Gastrocnemius medialis (tissue), 4 donors: ENCODE measurements at regions not wholly inside any gene's neighbourhood (a gene's known extent, or its start where the extent isn't known, plus 50 kb on each side); places are given as distances from the start of the nearest gene placed in this dataset.

Experiments
- ATAC-seq, 2 donors: fragments of 150-250 bp; one replicate each; pipeline ENCODE4 v1.9.1; 2016
- DNase-seq, 2 donors: peaks; one replicate each; pipeline ENCODE4 v3.0.0-alpha.2; 2019
- H3K27ac ChIP-seq, 4 donors: fragments of 200-600 bp; sonication (generic); 1 replicate in 1 of 4; 2 replicates in 3 of 4; pipeline ENCODE4 v1.5.1; 2016 to 2018; ENCODE audit warnings: mild to moderate bottlenecking in 2 of 4, moderate library complexity in 1 of 4
- H3K27me3 ChIP-seq, 3 donors: fragments of 200-600 bp; sonication (generic) in 2 of 3; 1 replicate in 1 of 3; 2 replicates in 2 of 3; pipeline versions ENCODE4 v1.5.1 to v1.6.0; 2016 to 2019; ENCODE audit warnings: mild to moderate bottlenecking in 1 of 3, moderate library complexity in 1 of 3
- H3K36me3 ChIP-seq, 2 donors: fragments of 200-600 bp; sonication (generic) in 1 of 2; one replicate each; pipeline ENCODE4 v1.5.1; 2017 to 2018
- H3K4me1 ChIP-seq, 2 donors: fragments of 200-600 bp; sonication (generic) in 1 of 2; one replicate each; pipeline ENCODE4 v1.5.1; 2016 to 2017; ENCODE audit warnings: mild to moderate bottlenecking in 2 of 2
- H3K4me3 ChIP-seq, 4 donors: fragments of 200-600 bp; sonication (generic) in 3 of 4; 1 replicate in 1 of 4; 2 replicates in 3 of 4; pipeline ENCODE4 v1.5.1; 2016 to 2019; ENCODE audit warnings: mild to moderate bottlenecking in 2 of 4
- H3K9me3 ChIP-seq, 3 donors: fragments of 200-600 bp; sonication (generic) in 2 of 3; 1 replicate in 1 of 3; 2 replicates in 2 of 3; pipeline ENCODE4 v1.5.1; 2016 to 2019
- CTCF ChIP-seq, 5 experiments: fragments of 450-650 bp in 3 of 5; fragments of 200-600 bp in 2 of 5; sonication (generic) in 2 of 5; IDR thresholded peaks in 4 of 5; conservative IDR thresholded peaks in 1 of 5; 1 replicate in 4 of 5; 2 replicates in 1 of 5; pipeline ENCODE4 v1.5.1; 2016 to 2019; ENCODE audit warnings: antibody characterized with exemption in 5 of 5, mild to moderate bottlenecking in 3 of 5, moderate library complexity in 3 of 5
- POLR2A ChIP-seq, 2 donors: fragments of 450-650 bp; IDR thresholded peaks; one replicate each; pipeline ENCODE4 v1.6.1; 2017; ENCODE audit warnings: antibody characterized with exemption in 2 of 2, mild to moderate bottlenecking in 2 of 2, moderate library complexity in 2 of 2
- in situ Hi-C, 4 donors: fragments of 200-750 bp; cut with MboI; loops; one replicate each; pipeline versions ENCODE4 v1.15.0 to v1.8.0; 2017; ENCODE audit warnings: low sequenced_read_pairs in 4 of 4
- intact Hi-C: fragments of 100-400 bp; cut with DNase I; formaldehyde crosslinking; loops from one replicate; pipeline ENCODE4 v1.15.1; 2023; ENCODE audit warnings: low total_unique reads

GRCh38 chr2:237262838-237263771 is 150.9 kb downstream of the COL6A3 start:
- Histone ChIP-seq H3K27ac (peak overlapping the region in 3 of 4 donors; percentile 27 to 45 (median 29)), H3K9me3 (no peaks in the 10 kb centered on the region), H3K27me3 (no peaks in the 10 kb centered on the region), H3K36me3 (no peaks in the 10 kb centered on the region), H3K4me3 (no peak overlapping the region), H3K4me1 (peaks cover 0 to 3% of the 10 kb centered on the region in 2 donors)
- TF ChIP-seq CTCF (IDR thresholded peaks at IDR 0.05 in 4 of 5, conservative IDR thresholded peaks at IDR 0.05 in 1 of 5) (no peak), POLR2A (IDR thresholded peaks at IDR 0.05) (no peak)
- DNase-seq (no peak), ATAC-seq (peak; percentile 66 to 77)
- intact Hi-C loops (no loop called here), in situ Hi-C loops (no loop called here)

- Histone ChIP-seq H3K4me3 (no peak overlapping the region), H3K36me3 (no peaks in the 10 kb centered on the region), H3K27ac (no peak overlapping the region), H3K4me1 (peaks cover 0 to 3% of the 10 kb centered on the region in 2 donors), H3K9me3 (no peaks in the 10 kb centered on the region), H3K27me3 (no peaks in the 10 kb centered on the region)
- in situ Hi-C loops (no loop called here), intact Hi-C loops (no loop called here)
- DNase-seq, result no peak
- TF ChIP-seq POLR2A (IDR thresholded peaks at IDR 0.05), result no peak
- TF ChIP-seq CTCF (IDR thresholded peaks at IDR 0.05 in 4 of 5, conservative IDR thresholded peaks at IDR 0.05 in 1 of 5), result no peak
- no peak for ATAC-seq
These were observed 149.3 kb downstream of the COL6A3 start for GRCh38 chr2:237264480-237265219.

- Histone ChIP-seq H3K4me3 (no peak overlapping the region), H3K9me3 (no peaks in the 10 kb centered on the region), H3K27me3 (no peaks in the 10 kb centered on the region), H3K36me3 (no peaks in the 10 kb centered on the region), H3K27ac (peak overlapping the region in 1 of 4 donors; percentile 7), H3K4me1 (peaks cover 0 to 3% of the 10 kb centered on the region in 2 donors)
- TF ChIP-seq POLR2A (IDR thresholded peaks at IDR 0.05) (no peak), CTCF (IDR thresholded peaks at IDR 0.05 in 4 of 5, conservative IDR thresholded peaks at IDR 0.05 in 1 of 5) (no peak)
- intact Hi-C loops, result no loop called here
- ATAC-seq (no peak), DNase-seq (no peak)
- in situ Hi-C loops, result no loop called here
These were observed 145.8 kb downstream of the COL6A3 start for GRCh38 chr2:237268004-237268708.

GRCh38 chr2:237269138-237269875 is 144.7 kb downstream of the COL6A3 start:
- DNase-seq (no peak), ATAC-seq (no peak)
- Histone ChIP-seq H3K9me3 (no peaks in the 10 kb centered on the region), H3K4me1 (peaks cover 0 to 3% of the 10 kb centered on the region in 2 donors), H3K27ac (no peak overlapping the region), H3K27me3 (no peaks in the 10 kb centered on the region), H3K36me3 (no peaks in the 10 kb centered on the region), H3K4me3 (no peak overlapping the region)
- in situ Hi-C loops, result no loop called here
- intact Hi-C loops, result no loop called here
- TF ChIP-seq POLR2A (IDR thresholded peaks at IDR 0.05), result no peak
- TF ChIP-seq CTCF (IDR thresholded peaks at IDR 0.05 in 4 of 5, conservative IDR thresholded peaks at IDR 0.05 in 1 of 5), result no peak
